K562 (cell line): ENCODE measurements at regions not wholly inside any gene's neighbourhood (a gene's known extent, or its start where the extent isn't known, plus 50 kb on each side); places are given as distances from the start of the nearest gene placed in this dataset.

Experiments
- ARID4B ChIP-seq: sonication (generic); formaldehyde crosslinking; IDR thresholded peaks from 2 replicates; pipeline ENCODE4 v1.8.0; 2022; ENCODE audit warnings: mild to moderate bottlenecking, missing genetic modification reagents
- BRD9 ChIP-seq: fragments of 450-650 bp; IDR thresholded peaks from 2 replicates; pipeline ENCODE4 v1.6.1; 2018; ENCODE audit warnings: low read depth; ENCODE audit not compliant: partially characterized antibody
- CBFA2T2 ChIP-seq: fragments of 450-650 bp; conservative IDR thresholded peaks from 2 replicates; pipeline ENCODE4 v1.6.1; 2017; ENCODE audit warnings: mild to moderate bottlenecking
- CEBPG ChIP-seq, 3 experiments: fragments of 200-800 bp in 1 of 3; sonication (Bioruptor generic) in 1 of 3; sonication (generic) in 1 of 3; formaldehyde crosslinking in 1 of 3; IDR thresholded peaks in 2 of 3; conservative IDR thresholded peaks in 1 of 3; 2 replicates each; pipeline versions ENCODE4 v1.6.1 to v1.8.0; 2016 to 2022; ENCODE audit warnings: missing compliant biosample characterization in 2 of 3, missing genetic modification characterization in 2 of 3, mild to moderate bottlenecking in 1 of 3, missing genetic modification reagents in 1 of 3
- CXXC5 ChIP-seq: fragments of 250-450 bp; sonication (Bioruptor Pico); IDR thresholded peaks from 2 replicates; pipeline ENCODE4 v1.8.0; 2022; ENCODE audit warnings: inconsistent platforms, mild to moderate bottlenecking, moderate library complexity
- E2F3 ChIP-seq: fragments of 250-450 bp; sonication (Bioruptor Pico); IDR thresholded peaks from 2 replicates; pipeline ENCODE4 v1.4.0; 2020; ENCODE audit warnings: mild to moderate bottlenecking
- FIP1L1 ChIP-seq: fragments of 200-400 bp; formaldehyde crosslinking; IDR thresholded peaks from 2 replicates; pipeline ENCODE4 v1.6.1; 2018; ENCODE audit warnings: mild to moderate bottlenecking, low read depth, low read length; ENCODE audit not compliant: poor library complexity, severe bottlenecking
- FOSL1 ChIP-seq: fragments of 200-800 bp; sonication (Bioruptor generic); conservative IDR thresholded peaks from 2 replicates; pipeline ENCODE4 v1.6.1; 2016; ENCODE audit warnings: missing genetic modification characterization, missing compliant biosample characterization
- NR2C2 ChIP-seq, 2 experiments: fragments of 200-800 bp in 1 of 2; sonication (Bioruptor generic) in 1 of 2; sonication (generic) in 1 of 2; formaldehyde crosslinking in 1 of 2; IDR thresholded peaks; 2 replicates each; pipeline versions ENCODE4 v1.6.1 to v1.8.0; 2016 to 2022; ENCODE audit warnings: mild to moderate bottlenecking in 1 of 2, missing compliant biosample characterization in 1 of 2, missing genetic modification characterization in 1 of 2, missing genetic modification reagents in 1 of 2
- SMARCC2 ChIP-seq: fragments of 450-650 bp; IDR thresholded peaks from 2 replicates; pipeline ENCODE4 v1.6.1; 2017; ENCODE audit warnings: antibody characterized with exemption, moderate library complexity, mild to moderate bottlenecking, low read depth
- SP2 ChIP-seq: IDR thresholded peaks from 2 replicates; pipeline ENCODE4 v1.6.1; 2011; ENCODE audit warnings: mild to moderate bottlenecking, low read depth, low read length, moderate library complexity; ENCODE audit not compliant: poor library complexity, severe bottlenecking; ENCODE audit errors: extremely low read depth
- ZNF407 ChIP-seq: fragments of 450-650 bp; IDR thresholded peaks from 2 replicates; pipeline ENCODE4 v1.6.1; 2016; ENCODE audit warnings: low read depth
- ZNF583 ChIP-seq: fragments of 250-450 bp; sonication (Bioruptor Pico); IDR thresholded peaks from 2 replicates; pipeline ENCODE4 v1.4.0; 2020
- TF ChIP-seq, protein P1 (sequence below): fragments of 450-650 bp; formaldehyde crosslinking; IDR thresholded peaks from 2 replicates; pipeline ENCODE4 v1.4.0; 2020; ENCODE audit warnings: mild to moderate bottlenecking

DNA sequence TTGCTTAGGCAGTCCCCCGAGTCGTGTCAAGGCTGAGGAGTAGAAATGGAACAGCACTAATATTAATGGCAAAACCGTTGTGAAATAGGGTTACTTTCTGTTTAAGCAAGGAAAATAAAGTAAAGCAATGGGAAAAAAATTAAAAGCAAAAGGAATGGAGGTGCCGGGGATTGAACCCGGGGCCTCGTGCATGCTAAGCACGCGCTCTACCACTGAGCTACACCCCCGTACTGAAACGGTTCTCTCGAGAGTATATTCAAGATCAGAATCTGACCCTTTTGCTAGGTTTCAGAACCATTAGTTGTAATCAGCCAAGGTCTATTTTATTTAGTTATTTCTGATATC lies 85.5 kb downstream of the TRIM27 start (continued):
- TF ChIP-seq ZNF407 (peak; percentile 78; the same call in 1 of the 2 replicates), CEBPG (CRISPR knock-in tag; IDR thresholded peaks at IDR 0.05) (no peak; the same call in 1 of the 2 replicates), CEBPG (tag; conservative IDR thresholded peaks at IDR 0.05 in 1 of 2, IDR thresholded peaks at IDR 0.05 in 1 of 2) (peak in 1 of 2 experiments; percentile 29; a peak in 2 of 4 replicates), E2F3 (CRISPR knock-in tag) (no peak; the same call in 1 of the 2 replicates), ZNF583 (no peak), NR2C2 (CRISPR knock-in tag; IDR thresholded peaks at IDR 0.05) (no peak), NR2C2 (tag; IDR thresholded peaks at IDR 0.05) (peak; percentile 29; the same call in 1 of the 2 replicates), FIP1L1 (no peak), BRD9 (peak; percentile 97), CBFA2T2 (no peak), SP2 (no peak), FOSL1 (tag) (no peak; the same call in 1 of the 2 replicates), CXXC5 (CRISPR knock-in tag) (peak; percentile 6; the same call in 1 of the 2 replicates), ARID4B (no peak), SMARCC2 (0 out of 2 replicates have a peak, but pooled peaks have one; percentile 2)
- TF ChIP-seq, protein P1, sequence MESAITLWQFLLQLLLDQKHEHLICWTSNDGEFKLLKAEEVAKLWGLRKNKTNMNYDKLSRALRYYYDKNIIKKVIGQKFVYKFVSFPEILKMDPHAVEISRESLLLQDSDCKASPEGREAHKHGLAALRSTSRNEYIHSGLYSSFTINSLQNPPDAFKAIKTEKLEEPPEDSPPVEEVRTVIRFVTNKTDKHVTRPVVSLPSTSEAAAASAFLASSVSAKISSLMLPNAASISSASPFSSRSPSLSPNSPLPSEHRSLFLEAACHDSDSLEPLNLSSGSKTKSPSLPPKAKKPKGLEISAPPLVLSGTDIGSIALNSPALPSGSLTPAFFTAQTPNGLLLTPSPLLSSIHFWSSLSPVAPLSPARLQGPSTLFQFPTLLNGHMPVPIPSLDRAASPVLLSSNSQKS: no peak
